Right renal pelvis (tissue), 4 donors: ENCODE measurements at regions not wholly inside any gene's neighbourhood (a gene's known extent, or its start where the extent isn't known, plus 50 kb on each side); places are given as distances from the start of the nearest gene placed in this dataset.

Source experiments
- DNase-seq, 4 donors: peaks; one replicate each; pipeline ENCODE4 v3.0.0-alpha.2; 2013; ENCODE audit warnings: low read depth in 4 of 4, low spot score in 3 of 4, missing footprints in 1 of 4

DNA sequence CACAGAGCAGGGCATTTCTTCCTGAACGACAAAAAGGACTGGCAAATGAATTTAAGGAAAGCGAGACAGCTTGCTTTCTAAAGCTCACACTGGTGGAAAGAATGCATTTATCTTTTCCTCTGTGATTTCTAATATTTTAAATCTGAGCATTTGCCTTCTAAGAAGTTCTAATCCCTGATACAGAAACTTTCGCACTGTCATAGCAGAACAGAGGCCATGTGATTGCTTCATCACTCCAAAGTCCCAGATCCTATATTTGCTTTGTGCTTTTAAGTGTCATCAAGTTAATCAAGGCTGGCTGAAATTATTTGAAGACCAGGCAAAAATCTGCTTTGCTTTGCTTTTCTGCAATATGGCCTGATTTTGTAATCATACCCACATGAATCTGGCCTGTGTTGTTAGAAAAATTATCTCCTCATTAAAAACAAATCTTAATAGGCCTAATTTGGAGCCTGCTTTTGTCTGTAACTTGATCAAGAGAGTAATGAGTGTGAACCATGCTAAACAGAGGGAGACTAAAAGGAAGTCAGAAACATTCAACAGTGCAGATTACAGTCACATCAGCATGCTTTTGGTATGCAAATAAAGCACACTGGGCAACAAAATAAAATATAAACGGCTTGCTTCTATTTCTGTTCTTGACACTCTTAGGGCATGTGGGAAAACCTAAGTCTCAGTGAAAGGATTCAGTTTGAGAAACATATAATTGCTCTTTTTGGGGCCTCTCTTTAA lies 178.2 kb upstream of the ADAMTS9 start:
- no peak for DNase-seq

DNA sequence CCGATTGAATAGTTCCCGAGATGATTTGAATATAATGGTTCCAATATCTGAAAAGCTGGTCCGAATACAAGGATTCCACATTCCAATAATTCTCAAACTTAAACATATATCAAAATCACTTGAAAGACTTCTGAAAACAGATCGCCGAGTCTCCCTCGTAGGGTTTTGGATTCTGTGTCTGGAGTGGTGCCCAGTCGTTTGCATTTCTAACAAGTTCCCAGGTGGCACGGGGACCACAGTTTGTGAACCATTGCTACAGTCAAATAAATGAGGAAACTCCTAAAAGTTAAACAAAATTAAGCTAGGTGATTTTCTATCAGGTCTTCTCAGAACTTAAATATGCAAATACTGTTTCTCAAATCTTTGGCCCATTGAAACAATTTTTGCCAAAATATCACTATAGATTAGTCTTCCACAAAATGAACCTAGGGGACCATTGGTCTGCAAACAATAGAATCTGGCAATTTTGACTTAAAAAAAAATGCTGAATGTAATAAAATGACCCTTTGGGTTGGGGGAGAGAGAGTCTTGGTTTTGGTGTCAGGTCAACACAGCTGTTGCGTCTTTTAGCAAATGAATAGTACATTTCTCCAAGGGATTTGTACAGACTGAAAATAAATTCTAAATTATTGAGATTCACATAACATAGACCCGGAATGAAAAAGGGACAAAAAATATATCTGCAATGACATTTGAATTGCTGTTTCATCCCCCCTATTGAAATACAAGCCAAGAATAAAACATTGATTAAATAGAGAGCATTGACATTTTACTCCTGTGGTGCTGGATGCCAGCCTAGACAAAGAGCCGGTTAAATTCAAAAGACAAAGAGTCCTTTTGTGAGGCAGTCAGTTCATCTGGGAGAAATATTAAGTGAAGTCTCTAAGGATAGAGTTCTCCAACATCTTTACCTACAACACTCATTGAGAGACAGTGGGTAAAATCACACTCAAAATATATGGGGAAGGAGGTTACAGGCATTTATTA lies 175.7 kb upstream of the ADAMTS9 start:
- no peak for DNase-seq

DNA sequence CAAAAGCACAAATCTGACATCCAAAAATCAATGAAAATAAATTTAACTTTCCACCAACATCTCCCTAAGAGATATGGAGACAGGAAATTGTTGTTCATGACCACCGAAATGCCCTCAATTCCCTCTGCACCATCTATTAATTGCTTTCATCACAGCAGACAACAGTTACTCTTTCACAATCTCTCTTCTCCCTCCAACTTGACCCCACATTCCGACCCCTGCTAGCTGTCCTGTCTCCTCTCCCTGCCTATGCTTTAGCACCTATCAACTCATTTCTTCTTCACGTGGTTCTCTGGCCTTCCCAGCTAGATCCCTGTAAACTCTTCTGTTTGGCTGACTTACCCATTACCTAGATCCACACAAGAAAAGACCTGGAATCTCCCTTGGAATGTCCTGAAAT lies 173.9 kb upstream of the ADAMTS9 start:
- no peak for DNase-seq

DNA sequence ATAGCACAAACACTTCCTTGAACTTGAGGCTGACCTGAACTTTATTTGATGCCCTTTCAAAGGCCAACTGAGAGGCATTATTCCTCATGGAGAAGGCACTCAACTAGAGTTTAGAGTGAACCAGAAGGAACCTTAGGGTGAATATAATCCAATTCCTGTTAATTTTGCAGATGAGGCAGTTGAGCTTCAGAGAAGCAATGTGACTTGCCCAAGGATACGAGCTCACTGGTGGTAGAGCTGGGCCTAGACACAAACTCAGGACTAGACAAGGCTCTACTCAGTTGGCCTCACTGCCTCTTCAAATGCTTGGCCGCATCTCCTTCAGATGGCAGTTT lies 172.7 kb upstream of the ADAMTS9 start:
- DNase-seq = no peak

DNA sequence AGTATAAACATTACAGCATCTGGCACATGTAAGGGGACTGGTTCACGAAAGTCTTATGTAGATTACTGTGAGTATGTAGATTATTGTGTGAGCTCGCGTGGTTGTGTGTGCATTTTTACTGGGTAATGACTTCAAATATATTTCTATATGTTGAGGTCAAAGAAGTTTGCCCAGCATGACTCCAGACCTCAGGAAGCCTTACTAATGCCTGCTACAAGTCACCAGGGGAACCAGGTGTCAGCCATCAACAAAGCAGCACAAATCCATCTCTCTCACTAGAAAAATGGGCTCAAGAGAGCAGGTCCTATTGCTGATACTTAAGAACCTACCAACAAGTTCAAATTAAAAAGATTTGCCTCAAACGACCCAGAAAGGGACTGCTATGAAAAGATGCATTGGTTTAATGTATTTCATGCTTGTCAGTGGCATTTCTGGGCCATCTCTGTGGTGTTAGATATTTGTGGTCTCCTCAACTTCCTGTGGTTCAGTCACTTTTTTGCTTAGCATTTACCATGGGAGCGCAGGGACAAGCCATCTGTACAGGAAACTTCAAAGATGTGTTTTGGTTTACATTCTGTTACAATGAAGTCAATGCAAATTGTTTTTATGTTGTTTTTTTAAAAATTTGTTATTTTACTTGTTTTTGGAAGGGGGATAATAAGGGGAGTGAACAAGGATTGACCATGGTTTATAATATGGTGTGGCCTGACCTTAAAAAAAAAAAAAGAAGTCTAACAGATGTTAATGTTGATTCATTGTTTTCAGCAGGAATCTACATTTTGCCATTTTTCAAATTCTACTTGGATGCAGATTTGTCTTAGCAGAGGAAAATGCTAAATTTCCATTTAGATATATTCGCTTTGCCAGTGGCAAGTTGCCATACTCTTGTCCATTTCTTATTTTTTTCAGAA lies 172.1 kb upstream of the ADAMTS9 start:
- DNase-seq = peak in 1 of 4 donors; percentile 22

DNA sequence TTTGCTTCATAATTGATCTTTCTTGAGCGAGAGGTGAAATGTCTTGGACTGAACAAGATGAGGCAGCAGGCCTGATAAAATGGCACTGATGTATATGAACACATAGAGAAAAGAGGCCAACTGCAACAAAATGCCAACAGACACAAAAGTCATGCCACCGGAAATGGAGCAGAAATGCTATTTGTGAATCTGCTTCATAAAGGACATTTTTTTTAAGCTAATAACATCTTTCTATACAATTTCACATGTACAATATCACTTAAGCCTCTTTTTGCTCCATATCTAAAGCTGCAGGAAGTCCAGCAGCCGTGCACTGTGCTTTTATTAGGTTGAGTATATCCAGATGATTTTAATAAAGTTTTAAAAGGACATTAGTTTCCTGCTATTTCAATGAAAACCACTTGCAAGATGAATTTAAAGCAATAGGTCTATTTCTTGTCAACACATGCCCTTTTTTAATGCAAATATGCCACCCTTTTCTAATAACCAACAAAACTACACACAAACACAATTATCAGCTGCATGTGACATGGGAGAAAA lies 169.2 kb upstream of the ADAMTS9 start:
- DNase-seq = no peak

DNA sequence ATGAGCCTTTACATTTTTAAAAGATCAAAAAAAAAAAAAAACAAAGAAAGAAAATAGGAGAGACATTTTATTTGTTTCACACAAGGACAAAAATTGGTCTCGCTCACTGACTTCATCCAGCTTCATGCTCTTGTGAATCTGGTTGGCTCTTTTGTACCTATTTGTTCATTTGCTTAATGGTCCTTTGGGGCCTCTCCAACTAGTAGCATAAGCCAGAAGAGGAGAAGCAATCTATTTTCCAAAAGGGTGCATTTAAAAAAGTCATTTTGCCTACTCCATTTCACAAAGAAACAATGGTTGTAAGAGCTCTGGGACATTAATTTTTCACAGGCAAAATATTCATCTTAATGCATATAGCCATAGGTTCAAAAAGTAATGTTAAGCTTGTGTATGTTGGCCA lies 168.3 kb upstream of the ADAMTS9 start:
- no peak for DNase-seq

DNA sequence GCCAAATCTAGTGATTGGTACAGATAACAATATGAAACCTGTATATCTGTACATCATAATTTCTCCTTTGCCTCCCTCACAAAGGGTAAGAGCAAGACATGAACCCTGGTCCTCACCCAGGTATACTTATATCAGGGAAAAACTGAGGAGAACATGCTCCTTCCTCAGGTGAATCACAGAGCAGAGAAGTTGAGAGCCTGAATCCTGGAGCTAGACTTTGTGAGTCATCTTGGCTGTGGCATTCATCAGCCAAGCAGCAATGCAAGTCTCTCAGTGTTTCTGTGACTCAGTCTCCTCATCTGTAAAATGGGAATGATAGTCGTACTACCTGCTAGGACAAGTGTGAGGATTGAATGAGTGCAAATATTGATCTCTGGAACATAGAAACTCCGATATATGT lies 165.7 kb upstream of the ADAMTS9 start:
- DNase-seq = no peak

DNA sequence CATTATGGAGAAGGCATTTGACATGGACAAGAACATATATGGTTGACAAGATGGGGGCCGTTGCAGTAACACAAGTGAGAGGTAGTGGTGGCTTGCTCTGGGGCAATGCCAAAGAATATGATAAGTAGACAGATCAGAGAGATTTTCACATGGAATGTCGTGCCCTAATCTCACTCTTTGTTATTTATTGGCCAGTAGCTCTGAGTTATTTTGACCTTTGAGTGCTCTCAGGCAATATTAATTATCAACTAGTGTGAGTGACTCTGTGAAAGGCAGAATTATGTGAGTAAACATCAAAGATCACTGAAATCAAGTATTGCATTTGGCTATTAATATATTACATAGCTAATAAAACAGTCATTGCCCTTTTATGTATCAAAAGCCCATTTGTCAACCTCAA lies 164.9 kb upstream of the ADAMTS9 start:
- DNase-seq = no peak

DNA sequence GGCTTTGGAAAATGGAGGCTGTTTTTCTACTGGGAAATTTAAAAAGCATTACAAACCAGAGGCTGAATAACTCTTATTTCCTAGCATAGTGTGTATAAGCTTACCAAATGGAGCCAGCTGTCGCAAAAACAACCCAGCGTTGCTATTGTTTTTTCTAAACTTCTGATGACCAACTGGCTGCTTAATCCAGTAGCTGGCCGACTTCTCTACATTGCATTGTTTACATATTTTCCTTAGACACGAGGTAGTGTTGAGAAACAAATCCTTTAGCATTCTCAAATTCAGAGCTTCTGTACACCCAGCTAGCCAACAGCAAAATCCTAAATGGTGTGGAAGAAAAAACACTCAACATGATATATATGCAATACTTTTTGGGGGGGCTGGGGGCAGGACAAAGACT lies 161.0 kb upstream of the ADAMTS9 start:
- DNase-seq = peak in 3 of 4 donors; percentile 47 to 58 (median 50)

DNA sequence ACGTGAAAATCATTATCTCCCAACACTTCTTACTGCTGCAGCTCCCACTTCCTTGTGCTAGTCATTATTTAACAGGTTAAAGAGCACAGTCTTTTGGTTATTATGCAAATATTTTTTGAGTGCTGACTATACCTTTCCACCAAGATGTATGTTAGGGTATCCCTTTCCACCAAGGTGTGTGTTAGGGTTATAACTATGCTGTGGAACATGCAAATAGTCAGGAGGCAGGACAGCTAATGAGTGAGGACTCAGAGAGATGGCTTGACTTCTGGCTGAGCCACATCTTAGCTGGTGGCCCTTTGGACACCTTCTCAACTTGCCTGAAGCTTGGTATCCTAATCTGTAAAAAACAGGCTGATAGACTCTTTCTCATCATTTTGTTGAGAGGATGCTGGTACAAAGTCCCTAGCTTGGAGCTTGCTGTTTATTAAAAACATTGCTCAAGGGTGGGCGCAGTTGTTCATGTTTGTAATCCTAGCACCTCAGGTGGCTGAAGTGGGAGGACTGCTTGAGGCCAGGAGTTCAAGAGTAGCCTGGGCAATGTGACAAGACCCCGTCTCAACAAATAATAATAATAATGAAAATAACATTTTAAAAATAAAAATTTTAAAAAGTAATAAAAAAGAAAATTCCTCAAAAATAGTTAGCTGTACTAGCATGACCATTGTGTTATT lies 160.5 kb upstream of the ADAMTS9 start:
- DNase-seq = no peak

DNA sequence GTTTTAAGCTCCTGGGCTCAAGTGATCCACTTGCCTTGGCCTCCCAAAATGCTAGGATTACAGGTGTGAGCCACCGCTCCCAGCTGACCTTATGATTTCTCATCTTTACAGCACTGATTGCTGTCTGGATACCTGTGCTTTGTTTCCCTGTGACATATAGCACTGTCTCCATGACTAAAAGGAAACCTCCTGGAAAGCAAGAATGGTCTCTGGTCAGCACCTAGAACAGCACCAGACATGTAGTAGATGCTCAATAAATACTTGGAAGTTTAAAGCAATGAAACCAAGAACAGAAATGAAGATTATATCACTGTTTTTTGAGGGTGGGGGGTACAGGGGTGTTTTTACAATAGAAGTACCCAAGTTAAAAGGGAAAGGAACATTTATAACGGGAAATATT lies 156.8 kb upstream of the ADAMTS9 start:
- no peak for DNase-seq

DNA sequence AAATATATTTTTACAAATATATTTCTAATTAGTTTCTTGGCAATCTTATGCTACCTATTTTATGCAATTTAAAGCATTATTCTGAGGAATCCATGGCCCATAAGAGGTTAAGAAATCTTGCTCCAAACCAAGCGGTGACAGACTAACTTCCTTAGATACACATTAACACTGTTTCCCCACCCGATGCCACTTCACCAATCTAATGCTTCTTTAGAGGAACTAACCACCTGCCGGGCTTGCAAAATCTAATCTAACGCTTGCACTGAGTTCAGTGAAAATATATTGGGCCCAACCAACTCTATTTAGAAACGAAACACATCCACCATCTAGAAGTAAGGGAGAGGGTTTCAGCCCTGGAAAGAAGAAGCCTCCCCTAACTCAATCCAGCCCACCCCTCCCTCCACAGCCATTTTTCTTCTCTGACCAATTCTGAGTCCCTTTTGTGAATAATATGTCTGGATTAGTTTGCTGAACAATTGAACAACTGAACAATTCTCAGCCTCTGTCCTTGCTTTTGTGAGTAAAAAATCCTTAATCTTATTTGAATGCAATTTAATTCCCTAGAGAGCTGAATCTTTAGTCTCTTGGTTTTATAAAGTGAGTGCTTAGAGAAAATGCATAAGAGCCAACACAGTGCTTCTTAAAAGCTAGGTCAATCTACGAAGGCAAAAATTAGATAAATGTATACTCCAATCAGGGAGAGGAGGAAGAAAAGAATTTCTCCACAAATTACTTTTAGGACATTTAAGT lies 150.4 kb upstream of the ADAMTS9 start:
- no peak for DNase-seq

DNA sequence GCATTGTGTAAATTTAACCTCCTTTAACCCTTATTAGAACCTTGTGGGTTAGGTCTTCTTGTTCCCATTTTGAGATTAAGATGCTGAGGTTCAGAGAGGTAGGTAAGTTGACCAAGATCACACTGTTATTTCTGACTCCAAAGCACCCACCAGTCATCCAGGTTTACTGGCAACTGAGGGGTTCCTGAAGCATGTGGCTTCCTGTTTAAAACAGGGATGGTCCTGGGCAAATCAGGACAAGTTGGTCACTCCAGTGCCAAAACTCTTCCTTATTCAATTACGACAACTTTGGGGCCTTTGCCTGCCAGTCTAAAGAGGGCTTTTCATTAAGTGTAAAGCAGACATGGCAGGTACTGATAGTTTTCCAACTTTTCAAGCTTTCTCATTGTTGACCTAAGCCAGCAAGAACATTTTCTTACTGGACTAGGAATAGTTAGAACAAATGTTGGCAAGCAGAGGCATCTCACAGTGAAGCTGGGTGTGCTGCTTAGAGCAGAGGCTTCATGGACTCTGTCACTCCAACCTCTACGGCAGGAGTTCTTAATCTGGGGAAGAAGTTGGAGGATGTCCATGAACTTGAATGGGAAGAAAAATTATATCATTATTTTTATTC lies 149.4 kb upstream of the ADAMTS9 start:
- no peak for DNase-seq

DNA sequence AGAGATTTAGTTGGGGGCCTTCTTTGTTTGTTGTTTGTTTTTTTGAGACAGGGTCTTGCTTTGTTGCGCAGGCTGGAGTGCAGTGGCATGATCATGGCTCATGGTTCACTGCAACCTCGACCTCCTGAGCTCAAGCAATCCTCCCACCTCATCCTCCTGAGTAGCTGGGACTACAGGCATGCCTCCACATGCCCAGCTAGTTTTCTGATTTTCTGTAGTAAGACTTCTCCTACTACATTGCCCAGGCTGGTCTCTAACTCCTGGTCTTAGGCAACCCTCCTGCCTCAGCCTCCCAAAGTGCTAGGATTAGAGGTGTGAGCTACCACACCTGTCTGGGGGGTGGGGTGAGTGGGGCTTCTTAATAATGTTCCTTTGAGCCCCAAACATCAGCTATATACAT lies 148.3 kb upstream of the ADAMTS9 start:
- no peak for DNase-seq

DNA sequence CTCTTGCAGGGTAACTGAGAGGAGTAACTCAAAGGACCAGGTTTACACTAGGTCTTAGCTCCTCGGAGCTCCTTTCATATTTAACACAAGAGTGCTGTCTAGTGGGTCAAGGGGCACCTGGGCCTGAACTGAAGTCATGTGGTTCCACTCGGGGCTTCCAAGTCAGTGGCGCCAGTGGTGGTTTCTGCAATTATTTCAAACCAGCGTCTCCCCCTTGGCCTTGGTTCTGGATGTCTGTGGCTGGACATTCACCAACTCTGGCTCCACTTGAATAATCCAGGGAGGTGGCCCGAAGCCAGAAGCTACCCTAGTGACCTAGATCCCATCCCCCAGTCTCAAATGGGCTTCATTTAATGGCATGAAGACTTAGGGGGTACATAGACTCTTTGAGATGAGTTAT lies 144.3 kb upstream of the ADAMTS9 start:
- DNase-seq = no peak

DNA sequence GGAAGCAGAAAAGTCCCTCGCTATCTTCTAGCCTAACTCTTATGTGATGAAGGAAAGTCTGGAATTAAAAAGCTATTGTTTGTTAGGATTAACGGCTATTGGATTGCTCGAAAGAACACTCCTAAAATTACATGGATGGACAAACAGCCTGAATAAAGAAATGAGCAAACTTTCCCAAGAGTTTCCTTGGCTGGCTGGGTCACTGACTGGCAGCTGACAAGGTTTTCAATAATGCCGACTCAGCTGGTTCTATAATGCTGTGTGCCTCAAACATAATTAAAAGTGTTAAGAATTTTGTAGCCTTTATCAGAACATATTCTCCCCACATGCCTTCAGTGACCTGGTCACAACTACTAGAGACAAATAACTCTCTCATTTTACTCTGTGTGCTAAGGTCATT lies 142.9 kb upstream of the ADAMTS9 start:
- DNase-seq = no peak

DNA sequence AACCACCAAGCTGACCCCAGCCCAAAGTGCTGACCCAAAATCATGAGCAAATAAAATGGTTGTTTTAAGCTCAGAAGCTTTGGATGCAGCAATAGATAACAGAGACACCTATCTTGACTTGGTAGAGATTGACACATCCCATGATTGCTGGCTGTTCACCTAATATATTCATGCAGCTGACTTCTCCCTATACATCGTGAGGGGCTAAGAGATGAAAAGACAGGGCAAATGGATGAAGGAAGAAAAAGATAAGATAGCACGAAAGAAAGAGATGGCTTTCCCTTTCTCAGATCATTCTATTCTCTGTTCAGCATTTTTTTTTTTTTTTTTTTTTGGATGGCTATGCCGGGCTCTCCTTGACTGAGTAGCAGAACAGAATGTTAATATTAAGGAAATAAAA lies 141.5 kb upstream of the ADAMTS9 start:
- DNase-seq = no peak

DNA sequence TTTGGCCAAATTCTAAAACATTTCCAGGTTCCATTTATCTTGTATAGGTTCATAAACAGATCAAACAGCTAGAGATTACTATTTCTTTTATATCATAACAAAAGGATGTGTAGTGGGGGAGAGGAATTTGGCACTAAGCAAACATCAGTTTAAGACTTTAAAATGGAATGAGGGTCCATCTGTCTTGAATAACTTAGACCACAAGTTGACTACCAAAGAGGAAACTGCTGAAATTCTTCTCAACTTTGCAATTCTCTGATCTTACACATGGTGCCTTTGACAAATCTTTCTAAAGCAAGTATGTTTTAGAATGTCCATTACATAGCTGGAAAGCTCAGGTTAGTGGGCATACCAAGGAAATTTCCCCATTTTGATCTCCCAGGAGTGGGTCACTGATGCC lies 140.5 kb upstream of the ADAMTS9 start:
- no peak for DNase-seq
